Muscle of leg (tissue), 3 donors: ENCODE measurements at regions not wholly inside any gene's neighbourhood (a gene's known extent, or its start where the extent isn't known, plus 50 kb on each side); places are given as distances from the start of the nearest gene placed in this dataset.
A peak's percentile ranks its signal among the peaks of the same experiment; 100 is the strongest.

Source experiments
- DNase-seq: peaks from one replicate; pipeline ENCODE4 v3.0.0; 2013
- H3K27ac ChIP-seq: one replicate; pipeline ENCODE4 v1.5.1; 2013; ENCODE audit warnings: mild to moderate bottlenecking, low read length, control low read depth
- H3K27me3 ChIP-seq: one replicate; pipeline ENCODE4 v1.6.1; 2013; ENCODE audit warnings: low read length; ENCODE audit not compliant: control insufficient read depth, insufficient read depth
- H3K36me3 ChIP-seq: one replicate; pipeline ENCODE4 v1.6.1; 2013; ENCODE audit warnings: low read length; ENCODE audit not compliant: control insufficient read depth, insufficient read depth
- H3K4me1 ChIP-seq: one replicate; pipeline ENCODE4 v1.6.1; 2013; ENCODE audit warnings: low read length; ENCODE audit not compliant: control insufficient read depth, insufficient read depth
- H3K4me3 ChIP-seq: one replicate; pipeline ENCODE4 v1.5.1; 2013; ENCODE audit warnings: low read length, control low read depth
- H3K9me3 ChIP-seq: replicated peaks from 2 replicates; pipeline ENCODE4 v1.6.1; 2013; ENCODE audit warnings: low read depth, low read length; ENCODE audit not compliant: control insufficient read depth
- WGBS: methylation state at CpG from one replicate; pipeline ENCODE4 v1.1.5; 2013; ENCODE audit warnings: missing lambda C conversion rate; ENCODE audit not compliant: insufficient coverage; 5-methylcytosine and 5-hydroxymethylcytosine counted together

GRCh38 chr2:47653902-47654789, 83.4 kb upstream of the KCNK12 start:
- Histone ChIP-seq H3K27ac (no peak overlapping the region), H3K36me3 (no peaks in the 10 kb centered on the region), H3K27me3 (no peaks in the 10 kb centered on the region), H3K4me3 (no peak overlapping the region), H3K9me3 (no peaks in the 10 kb centered on the region), H3K4me1 (peaks cover 14% of the 10 kb centered on the region)
- DNase-seq: peak; percentile 58
- WGBS: 42% methylated on average over 14 of the region's 20 CpGs

- WGBS: 78% methylated on average over 5 of the region's 6 CpGs
- no peaks in the 10 kb centered on the region for H3K27me3 ChIP-seq
- no peaks in the 10 kb centered on the region for H3K36me3 ChIP-seq
- peaks cover 14% of the 10 kb centered on the region for H3K4me1 ChIP-seq
- H3K9me3 ChIP-seq: no peaks in the 10 kb centered on the region
- H3K27ac ChIP-seq: no peak overlapping the region
- no peak overlapping the region for H3K4me3 ChIP-seq
- DNase-seq: no peak
Observed at GRCh38 chr2:47653036-47653435, 82.3 kb upstream of the KCNK12 start.

- Histone ChIP-seq H3K4me3 (no peak overlapping the region), H3K4me1 (peaks cover 14% of the 10 kb centered on the region), H3K36me3 (no peaks in the 10 kb centered on the region), H3K9me3 (no peaks in the 10 kb centered on the region), H3K27ac (no peak overlapping the region), H3K27me3 (no peaks in the 10 kb centered on the region)
- no CpG with 5 or more reads among the region's 10 CpGs for WGBS
- no peak for DNase-seq
Observed at GRCh38 chr2:47652061-47652690, 81.4 kb upstream of the KCNK12 start.

- Histone ChIP-seq H3K9me3 (no peaks in the 10 kb centered on the region), H3K27ac (no peak overlapping the region), H3K27me3 (no peaks in the 10 kb centered on the region), H3K4me3 (no peak overlapping the region), H3K4me1 (peaks cover 14% of the 10 kb centered on the region), H3K36me3 (no peaks in the 10 kb centered on the region)
- 44% methylated on average over 1 of the region's 5 CpGs for whole genome bisulfite sequencing
- DNase-seq: no peak
Observed at GRCh38 chr2:47651296-47651695, 80.5 kb upstream of the KCNK12 start.

GRCh38 chr2:47650001-47650535, 79.3 kb upstream of the KCNK12 start:
- Histone ChIP-seq H3K36me3 (no peaks in the 10 kb centered on the region), H3K27me3 (no peaks in the 10 kb centered on the region), H3K4me1 (peaks cover 14% of the 10 kb centered on the region), H3K4me3 (no peak overlapping the region), H3K9me3 (no peaks in the 10 kb centered on the region), H3K27ac (no peak overlapping the region)
- 54% methylated on average over 7 of the region's 9 CpGs for WGBS
- no peak for DNase-seq

- Histone ChIP-seq H3K36me3 (no peaks in the 10 kb centered on the region), H3K4me1 (no peaks in the 10 kb centered on the region), H3K27ac (no peak overlapping the region), H3K4me3 (no peak overlapping the region), H3K9me3 (no peaks in the 10 kb centered on the region), H3K27me3 (no peaks in the 10 kb centered on the region)
- DNase-seq: no peak
- no CpG with 5 or more reads among the region's 1 CpG for WGBS
Observed at GRCh38 chr2:47645246-47645645, 74.5 kb upstream of the KCNK12 start.

- WGBS: 78% methylated on average over 2 of the region's 4 CpGs
- DNase-seq: no peak
- no peak overlapping the region for H3K27ac ChIP-seq
- H3K36me3 ChIP-seq: no peaks in the 10 kb centered on the region
- no peaks in the 10 kb centered on the region for H3K9me3 ChIP-seq
- H3K4me1 ChIP-seq: no peaks in the 10 kb centered on the region
- no peaks in the 10 kb centered on the region for H3K27me3 ChIP-seq
- H3K4me3 ChIP-seq: no peak overlapping the region
Observed at GRCh38 chr2:47644351-47644750, 73.6 kb upstream of the KCNK12 start.

- WGBS: no CpG with 5 or more reads among the region's 2 CpGs
- no peak overlapping the region for H3K4me3 ChIP-seq
- H3K9me3 ChIP-seq: no peaks in the 10 kb centered on the region
- H3K27me3 ChIP-seq: peaks cover 2% of the 10 kb centered on the region
- DNase-seq: no peak
- no peak overlapping the region for H3K27ac ChIP-seq
- H3K36me3 ChIP-seq: no peaks in the 10 kb centered on the region
- no peaks in the 10 kb centered on the region for H3K4me1 ChIP-seq
Observed at GRCh38 chr2:47641366-47641765, 70.6 kb upstream of the KCNK12 start.

GRCh38 chr2:47640356-47640755, 69.6 kb upstream of the KCNK12 start:
- WGBS: no CpG with 5 or more reads among the region's 3 CpGs
- Histone ChIP-seq H3K9me3 (no peaks in the 10 kb centered on the region), H3K4me1 (no peaks in the 10 kb centered on the region), H3K4me3 (no peak overlapping the region), H3K27ac (no peak overlapping the region), H3K36me3 (no peaks in the 10 kb centered on the region), H3K27me3 (peaks cover 2% of the 10 kb centered on the region)
- no peak for DNase-seq

GRCh38 chr2:47639467-47639866, 68.7 kb upstream of the KCNK12 start:
- H3K9me3 ChIP-seq: no peaks in the 10 kb centered on the region
- no peak overlapping the region for H3K4me3 ChIP-seq
- no peaks in the 10 kb centered on the region for H3K36me3 ChIP-seq
- DNase-seq: no peak
- WGBS: 86% methylated on average over 1 of the region's 4 CpGs
- no peaks in the 10 kb centered on the region for H3K4me1 ChIP-seq
- H3K27me3 ChIP-seq: peaks cover 2% of the 10 kb centered on the region
- H3K27ac ChIP-seq: no peak overlapping the region
